ENCODE measurements at regions not wholly inside any gene's neighbourhood (a gene's known extent, or its start where the extent isn't known, plus 50 kb on each side); places are given as distances from the start of the nearest gene placed in this dataset.

- TF ChIP-seq CTCF (IDR thresholded peaks at IDR 0.05) (no peak), EZH2phosphoT487 (IDR thresholded peaks at IDR 0.05) (no peak), EZH2 (IDR thresholded peaks at IDR 0.05) (no peak)
Observed at GRCh38 chr18:43664487-43665008, 387.3 kb upstream of the SYT4 start.

All from neural progenitor cell (in vitro differentiated cells).